HG03342 (cell line): ENCODE measurements at regions not wholly inside any gene's neighbourhood (a gene's known extent, or its start where the extent isn't known, plus 50 kb on each side); places are given as distances from the start of the nearest gene placed in this dataset.

ENCODE experiments used
- ATAC-seq: cut with Tn5 transposase; IDR thresholded peaks from one replicate; pipeline ENCODE4 v1.9.1; 2021; ENCODE audit warnings: mild to moderate bottlenecking, moderate library complexity; ENCODE audit not compliant: unreplicated experiment

GRCh38 chr20:52518735-52519134 is 327.2 kb upstream of the ZFP64 start:
- no peak for ATAC-seq

- no peak for ATAC-seq
Measured at GRCh38 chr20:52515877-52516276, 324.3 kb upstream of the ZFP64 start.

- ATAC-seq: no peak
Measured at GRCh38 chr20:52500157-52500556, 308.6 kb upstream of the ZFP64 start.

- no peak for ATAC-seq
Measured at GRCh38 chr20:52497731-52498130, 306.2 kb upstream of the ZFP64 start.

GRCh38 chr20:52496191-52496590 is 304.6 kb upstream of the ZFP64 start:
- no peak for ATAC-seq

GRCh38 chr20:52494244-52494643 is 302.7 kb upstream of the ZFP64 start:
- no peak for ATAC-seq

GRCh38 chr20:52493171-52493721 is 301.7 kb upstream of the ZFP64 start:
- no peak for ATAC-seq

GRCh38 chr20:52490711-52491430 is 299.3 kb upstream of the ZFP64 start:
- ATAC-seq: no peak

- ATAC-seq: no peak
Measured at GRCh38 chr20:52484438-52484837, 292.9 kb upstream of the ZFP64 start.

GRCh38 chr20:52483382-52483781 is 291.8 kb upstream of the ZFP64 start:
- ATAC-seq: no peak

- no peak for ATAC-seq
Measured at GRCh38 chr20:52482044-52482443, 290.5 kb upstream of the ZFP64 start.

- no peak for ATAC-seq
Measured at GRCh38 chr20:52481443-52481842, 289.9 kb upstream of the ZFP64 start.

- no peak for ATAC-seq
Measured at GRCh38 chr20:52476074-52476750, 284.6 kb upstream of the ZFP64 start.

- no peak for ATAC-seq
Measured at GRCh38 chr20:52473186-52473585, 281.6 kb upstream of the ZFP64 start.

- ATAC-seq: no peak
Measured at GRCh38 chr20:52470561-52470960, 279.0 kb upstream of the ZFP64 start.

GRCh38 chr20:52469128-52469527 is 277.5 kb upstream of the ZFP64 start:
- no peak for ATAC-seq

- ATAC-seq: no peak
Measured at GRCh38 chr20:52465991-52466390, 274.4 kb upstream of the ZFP64 start.

- ATAC-seq: no peak
Measured at GRCh38 chr20:52461582-52461981, 270.0 kb upstream of the ZFP64 start.

- no peak for ATAC-seq
Measured at GRCh38 chr20:52459150-52459549, 267.6 kb upstream of the ZFP64 start.

GRCh38 chr20:52457826-52458225 is 266.2 kb upstream of the ZFP64 start:
- ATAC-seq: no peak

- no peak for ATAC-seq
Measured at GRCh38 chr20:52454660-52455059, 263.1 kb upstream of the ZFP64 start.

GRCh38 chr20:52448513-52449232 is 257.1 kb upstream of the ZFP64 start:
- no peak for ATAC-seq
